Left lobe of liver (tissue), 2 donors: ENCODE measurements at regions not wholly inside any gene's neighbourhood (a gene's known extent, or its start where the extent isn't known, plus 50 kb on each side); places are given as distances from the start of the nearest gene placed in this dataset.

Experiments
- ATAC-seq: fragments of 200-7000 bp; cut with Tn5 transposase; one replicate; pipeline ENCODE4 v1.9.1; 2020; ENCODE audit warnings: mild to moderate bottlenecking, moderate library complexity
- DNase-seq: peaks from one replicate; pipeline ENCODE4 v3.0.0-alpha.2; 2020; ENCODE audit warnings: low spot score
- donor health status: DM: no; HTN: no; CAD: no; lungs with moderate emphysema.
- donor health status: DM: no; HTN: yes; CAD: no.

- peak; percentile 80 for ATAC-seq
Observed at GRCh38 chr14:101405171-101405883, 156.0 kb upstream of the DIO3 start.

GRCh38 chr14:101406921-101407320 is 154.4 kb upstream of the DIO3 start:
- DNase-seq (no peak), ATAC-seq (no peak)

More at GRCh38 chr14:101405171-101405883, 156.0 kb upstream of the DIO3 start:
- DNase-seq: peak; percentile 87

GRCh38 chr14:101407328-101407727 is 154.0 kb upstream of the DIO3 start:
- DNase-seq (no peak), ATAC-seq (no peak)

- ATAC-seq (no peak), DNase-seq (no peak)
Observed at GRCh38 chr14:101408077-101408831, 153.0 kb upstream of the DIO3 start.

GRCh38 chr14:101409006-101409543 is 152.2 kb upstream of the DIO3 start:
- no peak for ATAC-seq
- no peak for DNase-seq

GRCh38 chr14:101410126-101410525 is 151.2 kb upstream of the DIO3 start:
- no peak for ATAC-seq

GRCh38 chr14:101411151-101411550 is 150.1 kb upstream of the DIO3 start:
- ATAC-seq (no peak), DNase-seq (no peak)

More at GRCh38 chr14:101410126-101410525, 151.2 kb upstream of the DIO3 start:
- DNase-seq: no peak

- DNase-seq: no peak
- ATAC-seq: no peak
Observed at GRCh38 chr14:101411779-101412178, 149.5 kb upstream of the DIO3 start.

- DNase-seq (no peak), ATAC-seq (no peak)
Observed at GRCh38 chr14:101412739-101413138, 148.6 kb upstream of the DIO3 start.

GRCh38 chr14:101417434-101417833 is 143.9 kb upstream of the DIO3 start:
- DNase-seq (no peak), ATAC-seq (no peak)

GRCh38 chr14:101418601-101419000 is 142.7 kb upstream of the DIO3 start:
- DNase-seq (no peak), ATAC-seq (no peak)

GRCh38 chr14:101426466-101426865 is 134.8 kb upstream of the DIO3 start:
- ATAC-seq (no peak), DNase-seq (no peak)

- no peak for DNase-seq
- ATAC-seq: no peak
Observed at GRCh38 chr14:101428409-101428808, 132.9 kb upstream of the DIO3 start.

- ATAC-seq (no peak), DNase-seq (no peak)
Observed at GRCh38 chr14:101435546-101435945, 125.7 kb upstream of the DIO3 start.

GRCh38 chr14:101439023-101439422 is 122.3 kb upstream of the DIO3 start:
- ATAC-seq (no peak), DNase-seq (no peak)

GRCh38 chr14:101440496-101440895 is 120.8 kb upstream of the DIO3 start:
- DNase-seq (no peak), ATAC-seq (no peak)

GRCh38 chr14:101441710-101442109 is 119.6 kb upstream of the DIO3 start:
- no peak for ATAC-seq
- DNase-seq: no peak

GRCh38 chr14:101442451-101442850 is 118.8 kb upstream of the DIO3 start:
- ATAC-seq (no peak), DNase-seq (no peak)

GRCh38 chr14:101444116-101444515 is 117.2 kb upstream of the DIO3 start:
- no peak for ATAC-seq
- DNase-seq: no peak

- ATAC-seq (no peak), DNase-seq (no peak)
Observed at GRCh38 chr14:101445278-101445677, 116.0 kb upstream of the DIO3 start.

GRCh38 chr14:101446387-101446969 is 114.8 kb upstream of the DIO3 start:
- ATAC-seq (no peak), DNase-seq (no peak)

- ATAC-seq: no peak
- DNase-seq: no peak
Observed at GRCh38 chr14:101449114-101449513, 112.2 kb upstream of the DIO3 start.
